OCI-LY1 (cell line): ENCODE measurements at regions not wholly inside any gene's neighbourhood (a gene's known extent, or its start where the extent isn't known, plus 50 kb on each side); places are given as distances from the start of the nearest gene placed in this dataset.

ENCODE experiments used
- H2AFZ ChIP-seq: fragments of 200-600 bp; sonication (generic), shearing (Covaris generic); 2 replicates; pipeline ENCODE4 v1.6.0; 2014; ENCODE audit warnings: antibody characterized with exemption, mild to moderate bottlenecking, low read length
- H3F3A ChIP-seq: fragments of 200-600 bp; sonication (generic), shearing (Covaris generic); 2 replicates; pipeline ENCODE4 v1.6.0; 2014; ENCODE audit warnings: mild to moderate bottlenecking, antibody characterized with exemption, low read length, moderate library complexity; ENCODE audit not compliant: insufficient read depth
- H3K27ac ChIP-seq: fragments of 200-600 bp; sonication (generic); 2 replicates; pipeline ENCODE4 v1.5.1; 2014; ENCODE audit warnings: low read length, mixed run types, mild to moderate bottlenecking, low read depth; ENCODE audit not compliant: poor library complexity, severe bottlenecking
- H3K27me3 ChIP-seq: fragments of 200-600 bp; sonication (generic); 2 replicates; pipeline ENCODE4 v1.6.0; 2014; ENCODE audit warnings: antibody characterized with exemption, mild to moderate bottlenecking, low read length, moderate library complexity; ENCODE audit not compliant: insufficient read depth
- H3K36me3 ChIP-seq: fragments of 200-600 bp; sonication (generic); 2 replicates; pipeline ENCODE4 v1.6.1; 2014; ENCODE audit warnings: mild to moderate bottlenecking, antibody characterized with exemption, low read length, moderate library complexity, mixed read lengths; ENCODE audit not compliant: insufficient read depth
- H3K4me1 ChIP-seq: fragments of 200-600 bp; sonication (generic); 2 replicates; pipeline ENCODE4 v1.5.1; 2014; ENCODE audit warnings: mild to moderate bottlenecking, low read length, moderate library complexity; ENCODE audit not compliant: insufficient read depth, severe bottlenecking
- H3K4me2 ChIP-seq: fragments of 200-600 bp; sonication (generic), shearing (Covaris generic); 2 replicates; pipeline ENCODE4 v1.6.1; 2014; ENCODE audit warnings: low read length
- H3K4me3 ChIP-seq: fragments of 200-600 bp; sonication (generic); 2 replicates; pipeline ENCODE4 v1.5.1; 2014; ENCODE audit warnings: low read length, low read depth, mild to moderate bottlenecking, mixed read lengths; ENCODE audit not compliant: poor library complexity, severe bottlenecking
- H3K79me2 ChIP-seq: fragments of 200-600 bp; shearing (Covaris generic); 2 replicates; pipeline ENCODE4 v1.6.1; 2016; ENCODE audit warnings: mixed run types, low read length, mixed read lengths; ENCODE audit not compliant: insufficient read depth
- H3K9ac ChIP-seq: fragments of 200-600 bp; sonication (generic), shearing (Covaris generic); 2 replicates; pipeline ENCODE4 v1.6.1; 2014; ENCODE audit warnings: mild to moderate bottlenecking, low read length, mixed read lengths
- H3K9me2 ChIP-seq: fragments of 200-600 bp; sonication (generic), shearing (Covaris generic); 2 replicates; pipeline ENCODE4 v1.6.1; 2014; ENCODE audit warnings: low read depth, mild to moderate bottlenecking, low read length, mixed read lengths
- H3K9me3 ChIP-seq: fragments of 200-600 bp; shearing (Covaris generic); 2 replicates; pipeline ENCODE4 v1.6.1; 2014; ENCODE audit warnings: low read length, mixed read lengths
- H4K20me1 ChIP-seq: fragments of 200-600 bp; sonication (generic), shearing (Covaris generic); 2 replicates; pipeline ENCODE4 v1.6.0; 2016; ENCODE audit warnings: mild to moderate bottlenecking, low read length; ENCODE audit not compliant: insufficient read depth
- CTCF ChIP-seq: fragments of 200-600 bp; sonication (generic), shearing (Covaris generic); IDR thresholded peaks from 2 replicates; pipeline ENCODE4 v1.5.1; 2017; ENCODE audit warnings: mild to moderate bottlenecking, antibody characterized with exemption, low read length, moderate library complexity, mixed read lengths
- EZH2 ChIP-seq: fragments of 200-600 bp; sonication (generic), shearing (Covaris generic); IDR thresholded peaks from 2 replicates; pipeline ENCODE4 v1.8.0; 2017; ENCODE audit warnings: borderline replicate concordance, mixed run types, mild to moderate bottlenecking, antibody characterized with exemption, low read length, moderate library complexity, mixed read lengths

- H3F3A ChIP-seq: no peaks in the 10 kb centered on the region
Observed at GRCh38 chr21:23478381-23478780, 2128.9 kb downstream of the MRPL39 start.

GRCh38 chr21:23475281-23476219 lies 2131.7 kb downstream of the MRPL39 start:
- TF ChIP-seq EZH2 (no peak), CTCF (no peak)
- Histone ChIP-seq H3K4me2 (no peak overlapping the region), H3K27me3 (no peaks in the 10 kb centered on the region), H3K9me3 (no peaks in the 10 kb centered on the region), H2AFZ (no peak overlapping the region), H3K9ac (no peak overlapping the region), H3K36me3 (no peaks in the 10 kb centered on the region), H3F3A (no peaks in the 10 kb centered on the region), H3K79me2 (no peaks in the 10 kb centered on the region), H3K27ac (no peak overlapping the region), H3K9me2 (no peaks in the 10 kb centered on the region), H3K4me3 (no peak overlapping the region), H4K20me1 (no peaks in the 10 kb centered on the region), H3K4me1 (no peaks in the 10 kb centered on the region)

More at GRCh38 chr21:23478381-23478780, 2128.9 kb downstream of the MRPL39 start:
- no peaks in the 10 kb centered on the region for H3K9me2 ChIP-seq
- no peak overlapping the region for H3K4me3 ChIP-seq
- TF ChIP-seq EZH2: no peak
- TF ChIP-seq CTCF: no peak
- no peaks in the 10 kb centered on the region for H3K79me2 ChIP-seq
- H3K27me3 ChIP-seq: no peaks in the 10 kb centered on the region
- no peaks in the 10 kb centered on the region for H4K20me1 ChIP-seq
- no peaks in the 10 kb centered on the region for H3K9me3 ChIP-seq
- no peaks in the 10 kb centered on the region for H3K36me3 ChIP-seq
- H3K9ac ChIP-seq: no peak overlapping the region
- no peak overlapping the region for H3K4me2 ChIP-seq
- H3K27ac ChIP-seq: no peak overlapping the region
- no peak overlapping the region for H2AFZ ChIP-seq
- no peaks in the 10 kb centered on the region for H3K4me1 ChIP-seq

- no peak overlapping the region for H2AFZ ChIP-seq
- H3K79me2 ChIP-seq: no peaks in the 10 kb centered on the region
- H3K9ac ChIP-seq: no peak overlapping the region
Observed at GRCh38 chr21:23471877-23472276, 2135.4 kb downstream of the MRPL39 start.

More at GRCh38 chr21:23471877-23472276, 2135.4 kb downstream of the MRPL39 start:
- Histone ChIP-seq H3K27me3 (no peaks in the 10 kb centered on the region), H3K4me2 (no peak overlapping the region), H3F3A (no peaks in the 10 kb centered on the region), H3K9me2 (no peaks in the 10 kb centered on the region), H3K4me1 (no peaks in the 10 kb centered on the region), H3K9me3 (no peaks in the 10 kb centered on the region), H4K20me1 (no peaks in the 10 kb centered on the region), H3K36me3 (no peaks in the 10 kb centered on the region), H3K4me3 (no peak overlapping the region), H3K27ac (no peak overlapping the region)
- TF ChIP-seq CTCF: no peak
- no peak for TF ChIP-seq EZH2
